T-helper 1 cell treated with Interleukin-12 subunit alpha and Interleukin-12 subunit beta and Interleukin-4 antibody, amounts not matched to agents 30 μg/mL and 1 μg/mL, for 36 hours (primary cell): ENCODE measurements at regions not wholly inside any gene's neighbourhood (a gene's known extent, or its start where the extent isn't known, plus 50 kb on each side); places are given as distances from the start of the nearest gene placed in this dataset.

Experiments
- H3K27ac Mint-ChIP-seq: one replicate; pipeline ENCODE4 v1.8.0; 2021; ENCODE audit warnings: mild to moderate bottlenecking, mixed read lengths
- H3K27me3 Mint-ChIP-seq: one replicate; pipeline ENCODE4 v1.8.0; 2021; ENCODE audit warnings: low read depth, mixed read lengths
- H3K36me3 Mint-ChIP-seq: one replicate; pipeline ENCODE4 v1.8.0; 2021; ENCODE audit warnings: low read depth, mixed read lengths
- H3K4me1 Mint-ChIP-seq: one replicate; pipeline ENCODE4 v1.8.0; 2021; ENCODE audit warnings: low read depth, mixed read lengths
- H3K4me3 Mint-ChIP-seq: one replicate; pipeline ENCODE4 v1.8.0; 2021; ENCODE audit warnings: mild to moderate bottlenecking, moderate library complexity, mixed read lengths
- H3K9me3 Mint-ChIP-seq: one replicate; pipeline ENCODE4 v1.8.0; 2021; ENCODE audit warnings: mixed read lengths

- no peaks in the 10 kb centered on the region for H3K27me3 Mint-ChIP-seq
- no peaks in the 10 kb centered on the region for H3K9me3 Mint-ChIP-seq
- no peak overlapping the region for H3K27ac Mint-ChIP-seq
- no peak overlapping the region for H3K4me3 Mint-ChIP-seq
- peaks cover 5% of the 10 kb centered on the region for H3K4me1 Mint-ChIP-seq
- no peaks in the 10 kb centered on the region for H3K36me3 Mint-ChIP-seq
Observed at GRCh38 chrX:51798701-51799100, 55.5 kb downstream of the GSPT2 start.

- H3K4me1 Mint-ChIP-seq: peaks cover 12% of the 10 kb centered on the region
- H3K27me3 Mint-ChIP-seq: no peaks in the 10 kb centered on the region
- no peaks in the 10 kb centered on the region for H3K9me3 Mint-ChIP-seq
Observed at GRCh38 chrX:51802917-51803688, 59.9 kb downstream of the GSPT2 start.

GRCh38 chrX:51803833-51804232, 60.6 kb downstream of the GSPT2 start:
- H3K27me3 Mint-ChIP-seq: no peaks in the 10 kb centered on the region
- H3K9me3 Mint-ChIP-seq: no peaks in the 10 kb centered on the region
- peak overlapping the region; percentile 97 for H3K4me3 Mint-ChIP-seq
- H3K36me3 Mint-ChIP-seq: peaks cover 5% of the 10 kb centered on the region
- peaks cover 12% of the 10 kb centered on the region for H3K4me1 Mint-ChIP-seq
- no peak overlapping the region for H3K27ac Mint-ChIP-seq

More at GRCh38 chrX:51802917-51803688, 59.9 kb downstream of the GSPT2 start:
- peak overlapping the region; percentile 97 for H3K4me3 Mint-ChIP-seq
- peak overlapping the region; percentile 94 for H3K27ac Mint-ChIP-seq
- H3K36me3 Mint-ChIP-seq: peaks cover 5% of the 10 kb centered on the region

- no peaks in the 10 kb centered on the region for H3K9me3 Mint-ChIP-seq
- H3K4me1 Mint-ChIP-seq: peaks cover 12% of the 10 kb centered on the region
- H3K4me3 Mint-ChIP-seq: no peak overlapping the region
- H3K36me3 Mint-ChIP-seq: peaks cover 5% of the 10 kb centered on the region
- no peak overlapping the region for H3K27ac Mint-ChIP-seq
- H3K27me3 Mint-ChIP-seq: no peaks in the 10 kb centered on the region
Observed at GRCh38 chrX:51804741-51805140, 61.5 kb downstream of the GSPT2 start.

- Mint-ChIP-seq H3K4me3 (no peak overlapping the region), H3K27ac (no peak overlapping the region), H3K9me3 (no peaks in the 10 kb centered on the region), H3K27me3 (no peaks in the 10 kb centered on the region), H3K36me3 (peaks cover 7% of the 10 kb centered on the region), H3K4me1 (no peaks in the 10 kb centered on the region)
Observed at GRCh38 chrX:51813886-51814460, 70.7 kb downstream of the GSPT2 start.

GRCh38 chrX:51824061-51824460, 69.4 kb upstream of the MAGED1 start:
- Mint-ChIP-seq H3K4me1 (peaks cover 25% of the 10 kb centered on the region), H3K4me3 (no peak overlapping the region), H3K36me3 (peaks cover 10% of the 10 kb centered on the region), H3K27ac (no peak overlapping the region), H3K9me3 (no peaks in the 10 kb centered on the region), H3K27me3 (no peaks in the 10 kb centered on the region)

- H3K4me1 Mint-ChIP-seq: peaks cover 25% of the 10 kb centered on the region
- H3K9me3 Mint-ChIP-seq: no peaks in the 10 kb centered on the region
- no peak overlapping the region for H3K27ac Mint-ChIP-seq
- H3K27me3 Mint-ChIP-seq: no peaks in the 10 kb centered on the region
- H3K36me3 Mint-ChIP-seq: peaks cover 11% of the 10 kb centered on the region
- no peak overlapping the region for H3K4me3 Mint-ChIP-seq
Observed at GRCh38 chrX:51825436-51825835, 68.0 kb upstream of the MAGED1 start.

GRCh38 chrX:51834076-51834475, 59.3 kb upstream of the MAGED1 start:
- no peaks in the 10 kb centered on the region for H3K27me3 Mint-ChIP-seq
- peaks cover 4% of the 10 kb centered on the region for H3K4me1 Mint-ChIP-seq
- no peak overlapping the region for H3K27ac Mint-ChIP-seq

GRCh38 chrX:51836823-51837222, 56.6 kb upstream of the MAGED1 start:
- Mint-ChIP-seq H3K4me1 (peaks cover 4% of the 10 kb centered on the region), H3K36me3 (peaks cover 6% of the 10 kb centered on the region), H3K27me3 (no peaks in the 10 kb centered on the region), H3K9me3 (no peaks in the 10 kb centered on the region), H3K4me3 (no peak overlapping the region), H3K27ac (no peak overlapping the region)

More at GRCh38 chrX:51834076-51834475, 59.3 kb upstream of the MAGED1 start:
- no peak overlapping the region for H3K4me3 Mint-ChIP-seq
- H3K36me3 Mint-ChIP-seq: peaks cover 7% of the 10 kb centered on the region
- H3K9me3 Mint-ChIP-seq: no peaks in the 10 kb centered on the region

- H3K27ac Mint-ChIP-seq: no peak overlapping the region
- no peaks in the 10 kb centered on the region for H3K27me3 Mint-ChIP-seq
- H3K36me3 Mint-ChIP-seq: peaks cover 5% of the 10 kb centered on the region
- H3K4me1 Mint-ChIP-seq: peaks cover 4% of the 10 kb centered on the region
- no peak overlapping the region for H3K4me3 Mint-ChIP-seq
- H3K9me3 Mint-ChIP-seq: no peaks in the 10 kb centered on the region
Observed at GRCh38 chrX:51837451-51837850, 56.0 kb upstream of the MAGED1 start.

GRCh38 chrX:51837921-51838320, 55.5 kb upstream of the MAGED1 start:
- Mint-ChIP-seq H3K4me1 (peaks cover 4% of the 10 kb centered on the region), H3K27me3 (no peaks in the 10 kb centered on the region), H3K9me3 (no peaks in the 10 kb centered on the region), H3K36me3 (peaks cover 3% of the 10 kb centered on the region), H3K4me3 (no peak overlapping the region), H3K27ac (no peak overlapping the region)
